A549 (cell line): ENCODE measurements at regions not wholly inside any gene's neighbourhood (a gene's known extent, or its start where the extent isn't known, plus 50 kb on each side); places are given as distances from the start of the nearest gene placed in this dataset.
A peak's percentile ranks its signal among the peaks of the same experiment; 100 is the strongest.

Experiments used
- ATAC-seq, 2 experiments: fragments of 200-7000 bp in 1 of 2; fragments of >200 bp in 1 of 2; cut with Nextera tagmentation in 1 of 2; cut with Tn5 transposase in 1 of 2; 3 replicates each; pipeline versions ENCODE4 v1.8.0 to v1.9.1; 2018 to 2020; ENCODE audit warnings: mild to moderate bottlenecking in 1 of 2, moderate library complexity in 1 of 2
- CTCF ChIA-PET: fragments of 300-600 bp; sonication (Branson Sonifier 250); formaldehyde crosslinking; extraction: SDS; loops from one replicate; lab custom pipeline; 2021; ENCODE audit warnings: antibody characterized with exemption, inconsistent platforms; lab: Yijun Ruan, JAX
- POLR2A ChIA-PET: fragments of 350-600 bp; formaldehyde crosslinking; extraction: SDS; loops from one replicate; lab custom pipeline; 2021; ENCODE audit warnings: antibody characterized with exemption, inconsistent platforms; lab: Yijun Ruan, JAX
- DNase-seq, 2 experiments: peaks; one replicate each; pipeline versions ENCODE4 v3.0.0 to v3.0.0-alpha.2; 2011 to 2016; ENCODE audit warnings: low read depth in 1 of 2, low spot score in 1 of 2
- FAIRE-seq: peaks from 2 replicates; lab custom pipeline; 2011; peaks lifted over from hg19 to GRCh38; lab: Jason Lieb, UNC
- H3K27ac ChIP-seq, 2 experiments: fragments of >200 bp; sonication (Bioruptor Twin); formaldehyde crosslinking; 3 replicates each; pipeline ENCODE4 v1.5.1; 2016 to 2017
- H3K4me1 ChIP-seq: fragments of >200 bp; sonication (Bioruptor Twin); formaldehyde crosslinking; 3 replicates; pipeline ENCODE4 v1.6.1; 2016
- H3K4me2 ChIP-seq: fragments of >200 bp; sonication (Bioruptor Twin); formaldehyde crosslinking; 3 replicates; pipeline ENCODE4 v1.6.1; 2016
- H3K4me3 ChIP-seq: fragments of >200 bp; sonication (Bioruptor Twin); formaldehyde crosslinking; 3 replicates; pipeline ENCODE4 v1.5.1; 2016
- H3K9me3 ChIP-seq: fragments of >200 bp; sonication (Bioruptor Twin); formaldehyde crosslinking; 3 replicates; pipeline ENCODE4 v1.6.1; 2016
- CHD4 ChIP-seq: fragments of 200-600 bp; sonication (generic); IDR thresholded peaks from 2 replicates; pipeline ENCODE4 v1.6.1; 2016; ENCODE audit warnings: antibody characterized with exemption, mild to moderate bottlenecking, borderline replicate concordance
- EP300 ChIP-seq, 2 experiments: fragments of >200 bp; sonication (Bioruptor Twin); formaldehyde crosslinking; IDR thresholded peaks; 2 replicates in 1 of 2; 3 replicates in 1 of 2; pipeline ENCODE4 v1.6.1; 2016 to 2017
- GATA3 ChIP-seq: IDR thresholded peaks from 2 replicates; pipeline ENCODE4 v1.6.1; 2012; ENCODE audit warnings: borderline replicate concordance
- HEYL ChIP-seq: fragments of 250-450 bp; sonication (Bioruptor Pico); IDR thresholded peaks from 2 replicates; pipeline ENCODE4 v1.8.0; 2021; ENCODE audit warnings: mild to moderate bottlenecking, moderate library complexity
- HOXB13 ChIP-seq: fragments of 250-450 bp; sonication (Bioruptor Pico); IDR thresholded peaks from 2 replicates; pipeline ENCODE4 v1.5.0; 2020; ENCODE audit warnings: low read depth, mild to moderate bottlenecking, moderate library complexity
- HOXB5 ChIP-seq: fragments of 250-450 bp; sonication (Bioruptor Pico); IDR thresholded peaks from 2 replicates; pipeline ENCODE4 v1.5.0; 2020; ENCODE audit warnings: mild to moderate bottlenecking, moderate library complexity
- JUNB ChIP-seq: fragments of >200 bp; sonication (Bioruptor Twin); formaldehyde crosslinking; IDR thresholded peaks from 2 replicates; pipeline ENCODE4 v1.6.1; 2016
- KDM1A ChIP-seq: fragments of 200-600 bp; sonication (generic); IDR thresholded peaks from 2 replicates; pipeline ENCODE4 v1.6.1; 2016; ENCODE audit warnings: low read depth, mild to moderate bottlenecking
- MYC ChIP-seq: IDR thresholded peaks from 2 replicates; pipeline ENCODE4 v1.6.1; 2012; ENCODE audit warnings: mild to moderate bottlenecking, inconsistent platforms, low read length, improper control_type of control experiment, borderline replicate concordance
- NFE2L2 ChIP-seq: fragments of 150-350 bp; conservative IDR thresholded peaks from 2 replicates; pipeline ENCODE4 v1.6.1; 2014; ENCODE audit warnings: low read length
- POLR2A ChIP-seq: IDR thresholded peaks from 2 replicates; pipeline ENCODE4 v1.6.1; 2012; ENCODE audit warnings: mild to moderate bottlenecking, low read length
- SMC3 ChIP-seq: fragments of >200 bp; sonication (Bioruptor Twin); formaldehyde crosslinking; IDR thresholded peaks from 3 replicates; pipeline ENCODE4 v1.6.1; 2018; ENCODE audit warnings: inconsistent platforms
- TFCP2L1 ChIP-seq: fragments of 250-450 bp; sonication (Bioruptor Pico); IDR thresholded peaks from 2 replicates; pipeline ENCODE4 v1.5.0; 2021; ENCODE audit warnings: mild to moderate bottlenecking
- TP53 ChIP-seq: fragments of 250-450 bp; sonication (Bioruptor Pico); IDR thresholded peaks from 2 replicates; pipeline ENCODE4 v1.5.0; 2021; ENCODE audit warnings: mild to moderate bottlenecking, moderate library complexity
- ZFP36 ChIP-seq: fragments of 450-650 bp; IDR thresholded peaks from 2 replicates; pipeline ENCODE4 v1.6.1; 2014; ENCODE audit warnings: borderline replicate concordance; ENCODE audit not compliant: partially characterized antibody
- WGBS: methylation state at CpG from one replicate; pipeline ENCODE4 v1.1.6; 2017; ENCODE audit errors: missing lambda C conversion rate; 5-methylcytosine and 5-hydroxymethylcytosine counted together
- TF ChIP-seq, protein P1 (sequence below): fragments of 200-600 bp; sonication (generic); IDR thresholded peaks from 2 replicates; pipeline ENCODE4 v1.6.1; 2016; ENCODE audit warnings: antibody characterized with exemption, mild to moderate bottlenecking, moderate library complexity
- TF ChIP-seq, protein P2 (sequence below): fragments of >200 bp; sonication (Bioruptor Twin); formaldehyde crosslinking; IDR thresholded peaks from 3 replicates; pipeline ENCODE4 v1.5.1; 2016
- TF ChIP-seq, protein P3 (sequence below): fragments of 450-650 bp; IDR thresholded peaks from 2 replicates; pipeline ENCODE4 v1.6.1; 2014; ENCODE audit warnings: antibody characterized with exemption
- TF ChIP-seq, protein P4 (sequence below): fragments of 250-450 bp; sonication (Bioruptor Pico); IDR thresholded peaks from 2 replicates; pipeline ENCODE4 v1.5.0; 2020; ENCODE audit warnings: low read depth, mild to moderate bottlenecking, moderate library complexity

DNA sequence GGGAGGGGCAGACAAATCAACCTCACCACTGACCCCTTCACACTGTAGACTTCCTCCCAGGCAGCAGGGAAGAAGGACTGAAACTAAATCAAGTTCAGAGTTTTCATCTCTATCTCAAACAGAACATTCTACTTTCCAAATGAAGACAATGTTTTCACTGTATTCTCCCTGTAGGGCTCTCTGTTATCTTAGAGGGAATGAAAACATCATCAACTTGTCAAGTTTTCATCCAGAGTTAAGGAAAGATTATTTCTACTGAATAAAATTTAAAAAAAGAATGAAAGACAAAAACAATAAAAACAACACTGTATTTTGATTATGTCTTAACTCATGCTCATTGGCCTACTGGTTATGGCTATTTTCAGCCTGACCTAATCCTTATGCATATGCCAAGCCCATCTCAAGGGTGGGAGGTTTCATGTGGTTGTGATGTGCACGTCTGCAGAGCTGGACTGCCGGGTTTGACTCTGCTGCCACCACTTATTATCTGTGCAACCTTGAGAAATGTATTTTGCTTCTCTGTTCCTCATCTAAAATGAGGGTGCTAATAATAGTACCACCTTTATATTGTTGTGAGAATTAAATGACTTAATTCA, 152.0 kb upstream of the AVPR1A start:
- ChIA-PET POLR2A (no interaction called here), CTCF (no interaction called here)
- ATAC-seq = no peak
- no peaks in the 10 kb centered on the region for H3K9me3 ChIP-seq
- no peak for DNase-seq
- H3K4me1 ChIP-seq = peaks cover 7% of the 10 kb centered on the region; the same call in 2 of the 3 replicates
- 69% methylated on average over 2 of the region's 2 CpGs for WGBS
- no peak for FAIRE-seq
- no peak overlapping the region for H3K4me3 ChIP-seq
- no peak overlapping the region for H3K4me2 ChIP-seq
- TF ChIP-seq TFCP2L1 (CRISPR knock-in tag) (no peak), KDM1A (no peak), NFE2L2 (no peak), CHD4 (no peak)
- H3K27ac ChIP-seq = no peak overlapping the region

DNA sequence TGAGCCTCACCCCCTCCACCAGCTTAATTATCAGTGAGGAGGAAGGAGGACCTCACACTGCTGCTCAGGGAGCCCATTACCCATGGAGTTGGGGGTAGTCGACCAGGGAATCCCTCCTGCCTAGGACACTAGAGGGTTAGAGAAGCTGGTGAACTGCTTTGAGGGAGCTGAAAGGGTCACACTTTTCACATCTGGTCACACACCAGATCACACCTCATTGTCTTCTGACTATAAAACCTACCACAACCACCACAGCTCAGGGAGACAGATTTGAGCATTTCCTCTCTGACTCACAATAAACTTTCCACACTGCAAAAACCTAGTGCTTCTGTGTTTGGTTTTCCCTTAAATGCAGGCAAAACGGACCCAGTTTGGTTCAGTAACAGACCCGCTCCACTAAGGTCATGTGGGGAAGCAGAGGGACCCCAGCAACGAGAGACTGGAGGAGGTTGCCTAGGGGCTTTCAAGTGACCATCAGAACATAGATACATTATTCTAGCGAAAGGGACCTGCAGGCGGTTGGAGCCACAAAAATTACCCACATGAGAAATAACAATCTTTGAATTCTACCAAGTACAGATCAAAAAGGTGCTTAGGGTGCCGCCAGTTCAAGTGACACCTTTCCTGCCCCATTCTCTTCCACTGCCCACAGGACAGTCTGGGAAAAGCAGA, 151.4 kb upstream of the AVPR1A start:
- CTCF ChIA-PET = no interaction called here
- TF ChIP-seq SMC3 (no peak), HOXB5 (CRISPR knock-in tag) (no peak), TP53 (CRISPR knock-in tag) (no peak), ZFP36 (no peak), MYC (no peak), NFE2L2 (no peak), JUNB (no peak)
- TF ChIP-seq, protein P1, sequence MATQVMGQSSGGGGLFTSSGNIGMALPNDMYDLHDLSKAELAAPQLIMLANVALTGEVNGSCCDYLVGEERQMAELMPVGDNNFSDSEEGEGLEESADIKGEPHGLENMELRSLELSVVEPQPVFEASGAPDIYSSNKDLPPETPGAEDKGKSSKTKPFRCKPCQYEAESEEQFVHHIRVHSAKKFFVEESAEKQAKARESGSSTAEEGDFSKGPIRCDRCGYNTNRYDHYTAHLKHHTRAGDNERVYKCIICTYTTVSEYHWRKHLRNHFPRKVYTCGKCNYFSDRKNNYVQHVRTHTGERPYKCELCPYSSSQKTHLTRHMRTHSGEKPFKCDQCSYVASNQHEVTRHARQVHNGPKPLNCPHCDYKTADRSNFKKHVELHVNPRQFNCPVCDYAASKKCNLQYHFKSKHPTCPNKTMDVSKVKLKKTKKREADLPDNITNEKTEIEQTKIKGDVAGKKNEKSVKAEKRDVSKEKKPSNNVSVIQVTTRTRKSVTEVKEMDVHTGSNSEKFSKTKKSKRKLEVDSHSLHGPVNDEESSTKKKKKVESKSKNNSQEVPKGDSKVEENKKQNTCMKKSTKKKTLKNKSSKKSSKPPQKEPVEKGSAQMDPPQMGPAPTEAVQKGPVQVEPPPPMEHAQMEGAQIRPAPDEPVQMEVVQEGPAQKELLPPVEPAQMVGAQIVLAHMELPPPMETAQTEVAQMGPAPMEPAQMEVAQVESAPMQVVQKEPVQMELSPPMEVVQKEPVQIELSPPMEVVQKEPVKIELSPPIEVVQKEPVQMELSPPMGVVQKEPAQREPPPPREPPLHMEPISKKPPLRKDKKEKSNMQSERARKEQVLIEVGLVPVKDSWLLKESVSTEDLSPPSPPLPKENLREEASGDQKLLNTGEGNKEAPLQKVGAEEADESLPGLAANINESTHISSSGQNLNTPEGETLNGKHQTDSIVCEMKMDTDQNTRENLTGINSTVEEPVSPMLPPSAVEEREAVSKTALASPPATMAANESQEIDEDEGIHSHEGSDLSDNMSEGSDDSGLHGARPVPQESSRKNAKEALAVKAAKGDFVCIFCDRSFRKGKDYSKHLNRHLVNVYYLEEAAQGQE = no peak
- TF ChIP-seq, protein P2, sequence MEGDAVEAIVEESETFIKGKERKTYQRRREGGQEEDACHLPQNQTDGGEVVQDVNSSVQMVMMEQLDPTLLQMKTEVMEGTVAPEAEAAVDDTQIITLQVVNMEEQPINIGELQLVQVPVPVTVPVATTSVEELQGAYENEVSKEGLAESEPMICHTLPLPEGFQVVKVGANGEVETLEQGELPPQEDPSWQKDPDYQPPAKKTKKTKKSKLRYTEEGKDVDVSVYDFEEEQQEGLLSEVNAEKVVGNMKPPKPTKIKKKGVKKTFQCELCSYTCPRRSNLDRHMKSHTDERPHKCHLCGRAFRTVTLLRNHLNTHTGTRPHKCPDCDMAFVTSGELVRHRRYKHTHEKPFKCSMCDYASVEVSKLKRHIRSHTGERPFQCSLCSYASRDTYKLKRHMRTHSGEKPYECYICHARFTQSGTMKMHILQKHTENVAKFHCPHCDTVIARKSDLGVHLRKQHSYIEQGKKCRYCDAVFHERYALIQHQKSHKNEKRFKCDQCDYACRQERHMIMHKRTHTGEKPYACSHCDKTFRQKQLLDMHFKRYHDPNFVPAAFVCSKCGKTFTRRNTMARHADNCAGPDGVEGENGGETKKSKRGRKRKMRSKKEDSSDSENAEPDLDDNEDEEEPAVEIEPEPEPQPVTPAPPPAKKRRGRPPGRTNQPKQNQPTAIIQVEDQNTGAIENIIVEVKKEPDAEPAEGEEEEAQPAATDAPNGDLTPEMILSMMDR = no peak
- Histone ChIP-seq H3K9me3 (no peaks in the 10 kb centered on the region), H3K4me2 (no peak overlapping the region), H3K4me3 (no peak overlapping the region), H3K4me1 (peaks cover 9% of the 10 kb centered on the region; the same call in 2 of the 3 replicates), H3K27ac (no peak overlapping the region)
- FAIRE-seq (no peak), ATAC-seq (peak in 1 of 2 experiments; percentile 13; a peak in 1 of 6 replicates), DNase-seq (no peak)
- POLR2A ChIA-PET = no interaction called here
- WGBS = 52% methylated on average over 7 of the region's 7 CpGs

DNA sequence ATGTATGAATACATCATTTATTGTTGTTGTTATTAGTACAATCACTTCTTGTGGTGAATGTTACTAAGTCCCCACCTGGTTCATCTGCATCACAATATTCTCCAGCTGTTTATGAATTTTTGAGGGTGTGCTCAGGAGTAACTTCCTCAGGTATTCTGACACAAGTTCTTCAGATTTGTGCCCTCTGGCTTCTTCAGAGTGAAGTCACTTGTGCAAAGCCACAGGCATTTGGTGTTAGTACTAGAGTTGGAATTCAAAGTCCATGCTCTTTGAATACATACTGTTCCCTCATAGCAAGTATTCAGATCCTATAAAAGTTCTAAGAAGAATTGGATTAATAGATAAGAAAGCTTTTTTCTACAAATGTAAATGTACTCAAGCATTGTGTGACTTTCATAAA, 150.3 kb upstream of the AVPR1A start:
- H3K4me2 ChIP-seq = no peak overlapping the region

More for the DNA sequence above, 150.3 kb upstream of the AVPR1A start:
- FAIRE-seq = peak; percentile 54
- POLR2A ChIA-PET = no interaction called here
- ATAC-seq = no peak
- DNase-seq = no peak
- H3K4me1 ChIP-seq = peaks cover 9% of the 10 kb centered on the region; the same call in 2 of the 3 replicates
- CTCF ChIA-PET = no interaction called here
- H3K9me3 ChIP-seq = no peaks in the 10 kb centered on the region
- H3K27ac ChIP-seq = no peak overlapping the region
- no peak overlapping the region for H3K4me3 ChIP-seq
- TF ChIP-seq KDM1A (no peak), HOXB13 (CRISPR knock-in tag) (no peak), GATA3 (no peak), EP300 (IDR thresholded peaks at IDR 0.05) (no peak), HEYL (no peak), POLR2A (no peak)
- TF ChIP-seq, protein P3, sequence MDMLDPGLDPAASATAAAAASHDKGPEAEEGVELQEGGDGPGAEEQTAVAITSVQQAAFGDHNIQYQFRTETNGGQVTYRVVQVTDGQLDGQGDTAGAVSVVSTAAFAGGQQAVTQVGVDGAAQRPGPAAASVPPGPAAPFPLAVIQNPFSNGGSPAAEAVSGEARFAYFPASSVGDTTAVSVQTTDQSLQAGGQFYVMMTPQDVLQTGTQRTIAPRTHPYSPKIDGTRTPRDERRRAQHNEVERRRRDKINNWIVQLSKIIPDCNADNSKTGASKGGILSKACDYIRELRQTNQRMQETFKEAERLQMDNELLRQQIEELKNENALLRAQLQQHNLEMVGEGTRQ = no peak
- TF ChIP-seq, protein P4, sequence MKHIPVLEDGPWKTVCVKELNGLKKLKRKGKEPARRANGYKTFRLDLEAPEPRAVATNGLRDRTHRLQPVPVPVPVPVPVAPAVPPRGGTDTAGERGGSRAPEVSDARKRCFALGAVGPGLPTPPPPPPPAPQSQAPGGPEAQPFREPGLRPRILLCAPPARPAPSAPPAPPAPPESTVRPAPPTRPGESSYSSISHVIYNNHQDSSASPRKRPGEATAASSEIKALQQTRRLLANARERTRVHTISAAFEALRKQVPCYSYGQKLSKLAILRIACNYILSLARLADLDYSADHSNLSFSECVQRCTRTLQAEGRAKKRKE (CRISPR knock-in tag) = no peak
- TF ChIP-seq, protein P2 = no peak
